ENCODE measurements at regions not wholly inside any gene's neighbourhood (a gene's known extent, or its start where the extent isn't known, plus 50 kb on each side); places are given as distances from the start of the nearest gene placed in this dataset.

DNA sequence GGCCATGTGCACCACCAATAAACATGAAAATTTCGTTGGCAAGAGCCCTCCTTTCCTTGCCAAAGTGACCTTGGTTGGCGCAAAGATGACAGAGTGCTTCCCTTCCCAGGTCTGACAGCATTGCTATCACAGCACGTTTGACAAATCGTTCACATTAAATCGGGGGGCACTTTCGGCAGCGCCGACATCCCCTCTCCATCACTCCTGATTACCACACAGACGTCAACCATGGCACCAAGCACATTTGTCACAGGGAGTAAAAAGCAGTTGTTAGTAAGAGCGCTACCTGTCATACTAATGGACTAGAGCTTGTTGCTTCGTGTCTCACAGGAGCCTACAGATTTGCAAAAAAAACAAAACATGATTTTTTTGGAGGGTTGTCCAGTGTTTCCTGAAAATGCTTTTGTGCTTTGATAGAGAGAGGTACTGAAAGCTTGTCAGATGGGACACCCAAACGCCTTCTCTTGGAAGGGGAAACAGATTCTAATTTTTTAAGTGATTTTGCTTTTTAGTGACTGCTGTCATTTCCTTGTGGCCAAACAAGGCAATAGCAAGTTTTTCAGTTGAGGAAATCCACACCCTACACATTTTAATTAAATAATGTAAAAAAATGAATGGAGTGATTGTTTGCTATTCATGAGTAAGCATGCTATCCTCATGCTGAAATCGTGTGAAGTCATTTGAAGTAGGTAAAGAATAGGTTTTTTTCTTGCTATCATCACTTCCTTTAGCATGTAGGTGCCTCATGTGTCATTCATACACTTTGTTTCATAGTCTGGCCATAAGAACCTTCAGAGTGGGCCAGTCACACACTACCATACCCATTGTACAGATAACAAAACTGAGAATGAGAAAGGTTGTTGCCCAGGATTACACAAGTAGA, 682.8 kb upstream of the WWC1 start (continued):
- no peak for TF ChIP-seq PRDM10 (CRISPR knock-in tag; IDR thresholded peaks at IDR 0.05; ENCODE audit: low read depth)
- no peak for TF ChIP-seq ZMYM4 (CRISPR knock-in tag; IDR thresholded peaks at IDR 0.05)

GRCh38 chr5:167614294-167615021, 677.0 kb upstream of the WWC1 start:
- no peaks in the 10 kb centered on the region for H3K4me1 ChIP-seq (ENCODE audit: insufficient read depth, low read length)
- POLR2A ChIA-PET: no interaction called here
- no peaks in the 10 kb centered on the region for H4K20me1 ChIP-seq (ENCODE audit: insufficient read depth, low read length)
- TF ChIP-seq ZKSCAN5 (CRISPR knock-in tag; IDR thresholded peaks at IDR 0.05) (no peak), FOXA3 (CRISPR knock-in tag; IDR thresholded peaks at IDR 0.05) (no peak), SKI (IDR thresholded peaks at IDR 0.05; ENCODE audit: partially characterized antibody) (no peak), NCOA1 (CRISPR knock-in tag; IDR thresholded peaks at IDR 0.05) (no peak), TBX3 (IDR thresholded peaks at IDR 0.05; ENCODE audit: borderline replicate concordance) (no peak), TMF1 (CRISPR knock-in tag; IDR thresholded peaks at IDR 0.05; ENCODE audit: low read depth) (no peak), FOXK1 (CRISPR knock-in tag; IDR thresholded peaks at IDR 0.05; ENCODE audit: borderline replicate concordance, low read depth) (no peak), IRX3 (CRISPR knock-in tag; IDR thresholded peaks at IDR 0.05; ENCODE audit: borderline replicate concordance, low read depth) (no peak), ZFX (CRISPR knock-in tag; IDR thresholded peaks at IDR 0.05; ENCODE audit: low read depth) (no peak), RXRA (CRISPR knock-in tag; IDR thresholded peaks at IDR 0.05) (no peak), ZNF484 (CRISPR knock-in tag; IDR thresholded peaks at IDR 0.05; ENCODE audit: borderline replicate concordance, low read depth) (no peak), ZNF101 (CRISPR knock-in tag; IDR thresholded peaks at IDR 0.05; ENCODE audit: borderline replicate concordance, low read depth) (no peak)
- TF ChIP-seq, protein P1, sequence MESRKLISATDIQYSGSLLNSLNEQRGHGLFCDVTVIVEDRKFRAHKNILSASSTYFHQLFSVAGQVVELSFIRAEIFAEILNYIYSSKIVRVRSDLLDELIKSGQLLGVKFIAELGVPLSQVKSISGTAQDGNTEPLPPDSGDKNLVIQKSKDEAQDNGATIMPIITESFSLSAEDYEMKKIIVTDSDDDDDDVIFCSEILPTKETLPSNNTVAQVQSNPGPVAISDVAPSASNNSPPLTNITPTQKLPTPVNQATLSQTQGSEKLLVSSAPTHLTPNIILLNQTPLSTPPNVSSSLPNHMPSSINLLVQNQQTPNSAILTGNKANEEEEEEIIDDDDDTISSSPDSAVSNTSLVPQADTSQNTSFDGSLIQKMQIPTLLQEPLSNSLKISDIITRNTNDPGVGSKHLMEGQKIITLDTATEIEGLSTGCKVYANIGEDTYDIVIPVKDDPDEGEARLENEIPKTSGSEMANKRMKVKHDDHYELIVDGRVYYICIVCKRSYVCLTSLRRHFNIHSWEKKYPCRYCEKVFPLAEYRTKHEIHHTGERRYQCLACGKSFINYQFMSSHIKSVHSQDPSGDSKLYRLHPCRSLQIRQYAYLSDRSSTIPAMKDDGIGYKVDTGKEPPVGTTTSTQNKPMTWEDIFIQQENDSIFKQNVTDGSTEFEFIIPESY (CRISPR knock-in tag; IDR thresholded peaks at IDR 0.05): no peak

More at GRCh38 chr5:167614294-167615021, 677.0 kb upstream of the WWC1 start:
- no peak for DNase-seq (ENCODE audit: low spot score)
- CTCF ChIA-PET (ENCODE audit: low intra/inter-chr PET ratio, low total read pairs): no interaction called here
- H3K4me3 ChIP-seq (replicated peaks in 1 of 3; ENCODE audit: insufficient read depth in 1 of 3, low read depth in 2 of 3, low read length in 3 of 3): no peak overlapping the region
- no peak overlapping the region for H3K9ac ChIP-seq (ENCODE audit: insufficient read depth, low read depth, low read length)
- H3K27me3 ChIP-seq (ENCODE audit: control insufficient read depth in 1 of 2, insufficient read depth in 2 of 2, low read length in 2 of 2): no peaks in the 10 kb centered on the region
- 3% methylated on average over 8 of the region's 8 CpGs for WGBS (ENCODE audit: low lambda C conversion rate)
- in situ Hi-C loops (cut with HindIII; ENCODE audit: extremely low pct_ligation_motif_present, low pct_unique_long_range_greater_than_20kb): no loop called here
- no peak for FAIRE-seq
- no peak overlapping the region for H3K4me2 ChIP-seq (ENCODE audit: low read depth, low read length)
- H3K9me3 ChIP-seq (ENCODE audit: low read length): no peaks in the 10 kb centered on the region
- no peak overlapping the region for H2AFZ ChIP-seq (ENCODE audit: low read length)
- intact Hi-C loops (cut with micrococcal nuclease; ENCODE audit: unreplicated experiment): no loop called here
- no peak overlapping the region for H3K27ac ChIP-seq (ENCODE audit: extremely low read length, insufficient read depth, low read length)
- no peaks in the 10 kb centered on the region for H3K79me2 ChIP-seq (ENCODE audit: insufficient read depth, low read length)
- no TSS peak for BruUV-seq (replicated peaks)
- no peaks in the 10 kb centered on the region for H3K36me3 ChIP-seq (replicated peaks in 1 of 2; ENCODE audit: control insufficient read depth in 1 of 2, insufficient read depth in 2 of 2, low read length in 2 of 2)
- no peak for ATAC-seq
